ENCODE measurements at regions not wholly inside any gene's neighbourhood (a gene's known extent, or its start where the extent isn't known, plus 50 kb on each side); places are given as distances from the start of the nearest gene placed in this dataset.

DNA sequence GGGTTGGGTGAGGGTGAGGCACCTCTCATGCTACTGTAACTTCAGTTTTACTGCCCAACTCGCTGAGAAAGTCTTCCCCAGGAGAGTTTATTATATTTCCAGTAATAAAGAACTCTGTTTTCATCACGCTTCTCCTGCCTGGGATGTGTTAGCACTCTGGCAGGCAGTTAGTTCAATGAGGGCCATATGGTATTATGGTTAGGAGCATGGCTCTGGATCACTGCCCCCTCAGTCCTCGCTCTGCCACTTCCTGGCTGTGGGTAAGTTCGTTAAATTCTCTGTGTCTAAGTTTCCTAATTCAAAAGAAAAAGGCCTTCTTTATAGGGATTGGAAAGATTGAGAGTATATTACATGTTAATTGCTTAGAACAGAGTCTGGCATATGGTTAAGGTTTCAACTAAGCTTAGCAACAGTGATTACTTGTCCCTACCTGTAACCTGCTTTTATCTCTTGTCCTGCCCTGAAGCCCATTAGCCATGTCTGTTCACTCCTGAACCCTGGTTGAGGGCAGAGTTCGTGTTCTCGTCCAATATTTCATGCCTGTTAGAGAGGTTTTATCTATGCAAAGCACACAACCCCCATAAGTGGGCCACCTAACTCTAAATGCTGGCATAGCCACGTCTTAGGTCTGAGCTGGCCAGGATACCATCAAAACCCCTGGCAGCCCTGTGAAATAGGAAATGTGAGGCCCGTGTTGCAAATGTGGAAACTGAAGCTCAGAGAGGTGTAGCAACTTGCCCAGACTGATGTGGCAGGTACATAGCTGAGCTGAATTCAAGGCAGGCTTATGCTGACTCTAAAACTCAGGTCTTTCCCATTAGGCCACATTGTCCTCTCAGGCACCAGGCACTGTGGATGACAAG is 342.5 kb upstream of the JARID2 start:
- TF ChIP-seq, protein P1, sequence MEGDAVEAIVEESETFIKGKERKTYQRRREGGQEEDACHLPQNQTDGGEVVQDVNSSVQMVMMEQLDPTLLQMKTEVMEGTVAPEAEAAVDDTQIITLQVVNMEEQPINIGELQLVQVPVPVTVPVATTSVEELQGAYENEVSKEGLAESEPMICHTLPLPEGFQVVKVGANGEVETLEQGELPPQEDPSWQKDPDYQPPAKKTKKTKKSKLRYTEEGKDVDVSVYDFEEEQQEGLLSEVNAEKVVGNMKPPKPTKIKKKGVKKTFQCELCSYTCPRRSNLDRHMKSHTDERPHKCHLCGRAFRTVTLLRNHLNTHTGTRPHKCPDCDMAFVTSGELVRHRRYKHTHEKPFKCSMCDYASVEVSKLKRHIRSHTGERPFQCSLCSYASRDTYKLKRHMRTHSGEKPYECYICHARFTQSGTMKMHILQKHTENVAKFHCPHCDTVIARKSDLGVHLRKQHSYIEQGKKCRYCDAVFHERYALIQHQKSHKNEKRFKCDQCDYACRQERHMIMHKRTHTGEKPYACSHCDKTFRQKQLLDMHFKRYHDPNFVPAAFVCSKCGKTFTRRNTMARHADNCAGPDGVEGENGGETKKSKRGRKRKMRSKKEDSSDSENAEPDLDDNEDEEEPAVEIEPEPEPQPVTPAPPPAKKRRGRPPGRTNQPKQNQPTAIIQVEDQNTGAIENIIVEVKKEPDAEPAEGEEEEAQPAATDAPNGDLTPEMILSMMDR (IDR thresholded peaks at IDR 0.05; ENCODE audit: insufficient read depth, low read depth, low read length): no peak
- no peak for TF ChIP-seq EZH2 (IDR thresholded peaks at IDR 0.05; ENCODE audit: insufficient read depth, low read length)
